ENCODE measurements at regions not wholly inside any gene's neighbourhood (a gene's known extent, or its start where the extent isn't known, plus 50 kb on each side); places are given as distances from the start of the nearest gene placed in this dataset.
A peak's percentile ranks its signal among the peaks of the same experiment; 100 is the strongest.

DNA sequence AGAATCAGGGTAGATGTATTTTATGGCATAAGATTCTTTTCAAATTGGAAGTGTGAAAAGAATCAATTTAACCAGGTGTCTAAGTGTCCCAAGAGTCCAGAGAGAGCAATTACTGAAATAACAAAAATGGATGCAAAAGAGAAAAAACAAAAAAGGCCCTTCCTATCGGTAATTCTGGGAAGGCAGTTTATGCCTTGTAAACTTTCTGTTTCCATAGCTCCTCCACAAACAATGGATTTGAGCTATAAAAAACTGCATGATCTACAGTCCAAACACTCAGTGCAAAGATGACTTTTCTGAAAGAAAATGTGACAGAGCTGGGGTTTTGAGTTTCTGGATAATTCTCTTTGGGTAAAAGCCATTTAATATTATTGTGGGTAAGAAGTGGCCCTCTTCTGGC is 366.1 kb downstream of the EN1 start:
- no peak for DNase-seq (ENCODE audit: low spot score)
- Histone ChIP-seq H3K27ac (replicated peaks; ENCODE audit: low read length) (no peak overlapping the region), H3K9ac (ENCODE audit: low read depth, low read length, poor library complexity) (no peak overlapping the region), H2BK120ac (ENCODE audit: low read depth, low read length) (no peak overlapping the region), H3K4ac (ENCODE audit: low read length) (no peak overlapping the region), H3K23ac (ENCODE audit: low read depth, low read length, poor library complexity) (no peak overlapping the region), H3K4me3 (ENCODE audit: low read length in 2 of 2) (no peak overlapping the region), H3K4me2 (ENCODE audit: insufficient read depth, low read length, poor library complexity, severe bottlenecking) (no peak overlapping the region), H2AK5ac (ENCODE audit: low read depth, low read length) (no peak overlapping the region), H3K27me3 (ENCODE audit: control insufficient read depth in 3 of 3, insufficient read depth in 3 of 3, low read depth in 1 of 3, low read length in 3 of 3) (peaks cover 0 to 47% (median 2%) of the 10 kb centered on the region in 3 experiments), H4K91ac (ENCODE audit: low read depth, low read length, poor library complexity) (no peak overlapping the region), H3K18ac (ENCODE audit: low read length) (no peak overlapping the region), H3K9me3 (replicated peaks in 1 of 2; ENCODE audit: control insufficient read depth in 2 of 2, insufficient read depth in 1 of 2, low read depth in 1 of 2, low read length in 2 of 2) (no peaks in the 10 kb centered on the region), H2BK12ac (ENCODE audit: low read length) (no peak overlapping the region), H3K79me1 (ENCODE audit: low read depth, low read length) (no peaks in the 10 kb centered on the region), H2BK15ac (ENCODE audit: low read length) (no peak overlapping the region), H2BK5ac (ENCODE audit: low read length) (no peak overlapping the region), H3K14ac (ENCODE audit: low read length) (no peak overlapping the region), H4K8ac (ENCODE audit: low read depth, low read length) (no peak overlapping the region), H2AFZ (ENCODE audit: low read length) (no peak overlapping the region), H3K36me3 (replicated peaks in 1 of 2; ENCODE audit: control insufficient read depth in 2 of 2, insufficient read depth in 2 of 2, low read length in 2 of 2) (no peaks in the 10 kb centered on the region), H3K4me1 (ENCODE audit: control insufficient read depth in 2 of 2, insufficient read depth in 1 of 2, low read depth in 1 of 2, low read length in 2 of 2) (peaks cover 0 to 2% of the 10 kb centered on the region in 2 donors)
- no CpG with 5 or more reads among the region's 1 CpG for WGBS, 2 donors (ENCODE audit: extremely low coverage in 2 of 2, insufficient read length in 2 of 2, insufficient replicate concordance in 1 of 2)

GRCh38 chr2:118479020-118479419 is 368.4 kb downstream of the EN1 start:
- H2AFZ ChIP-seq (ENCODE audit: low read length), result no peak overlapping the region
- no peak overlapping the region for H4K91ac ChIP-seq (ENCODE audit: low read depth, low read length, poor library complexity)
- H3K4me3 ChIP-seq (ENCODE audit: low read length in 2 of 2), result no peak overlapping the region
- no peak for DNase-seq (ENCODE audit: low spot score)
- no CpG with 5 or more reads among the region's 5 CpGs for WGBS, 2 donors (ENCODE audit: extremely low coverage in 2 of 2, insufficient read length in 2 of 2, insufficient replicate concordance in 1 of 2)
- H3K23ac ChIP-seq (ENCODE audit: low read depth, low read length, poor library complexity), result no peak overlapping the region
- peaks cover 0 to 62% (median 0%) of the 10 kb centered on the region in 3 experiments for H3K27me3 ChIP-seq (ENCODE audit: control insufficient read depth in 3 of 3, insufficient read depth in 3 of 3, low read depth in 1 of 3, low read length in 3 of 3)
- H3K14ac ChIP-seq (ENCODE audit: low read length), result no peak overlapping the region
- H3K27ac ChIP-seq (replicated peaks; ENCODE audit: low read length), result no peak overlapping the region
- no peak overlapping the region for H2BK120ac ChIP-seq (ENCODE audit: low read depth, low read length)
- H3K18ac ChIP-seq (ENCODE audit: low read length), result no peak overlapping the region
- no peak overlapping the region for H2BK5ac ChIP-seq (ENCODE audit: low read length)
- no peak overlapping the region for H2BK12ac ChIP-seq (ENCODE audit: low read length)
- peaks cover 0 to 9% of the 10 kb centered on the region in 2 donors for H3K4me1 ChIP-seq (ENCODE audit: control insufficient read depth in 2 of 2, insufficient read depth in 1 of 2, low read depth in 1 of 2, low read length in 2 of 2)
- H2BK15ac ChIP-seq (ENCODE audit: low read length), result no peak overlapping the region
- H2AK5ac ChIP-seq (ENCODE audit: low read depth, low read length), result no peak overlapping the region
- H4K8ac ChIP-seq (ENCODE audit: low read depth, low read length), result no peak overlapping the region
- H3K79me1 ChIP-seq (ENCODE audit: low read depth, low read length), result no peaks in the 10 kb centered on the region
- H3K36me3 ChIP-seq (replicated peaks in 1 of 2; ENCODE audit: control insufficient read depth in 2 of 2, insufficient read depth in 2 of 2, low read length in 2 of 2), result no peaks in the 10 kb centered on the region
- H3K9ac ChIP-seq (ENCODE audit: low read depth, low read length, poor library complexity), result no peak overlapping the region
- no peak overlapping the region for H3K4me2 ChIP-seq (ENCODE audit: insufficient read depth, low read length, poor library complexity, severe bottlenecking)
- H3K9me3 ChIP-seq (replicated peaks in 1 of 2; ENCODE audit: control insufficient read depth in 2 of 2, insufficient read depth in 1 of 2, low read depth in 1 of 2, low read length in 2 of 2), result no peaks in the 10 kb centered on the region
- no peak overlapping the region for H3K4ac ChIP-seq (ENCODE audit: low read length)

DNA sequence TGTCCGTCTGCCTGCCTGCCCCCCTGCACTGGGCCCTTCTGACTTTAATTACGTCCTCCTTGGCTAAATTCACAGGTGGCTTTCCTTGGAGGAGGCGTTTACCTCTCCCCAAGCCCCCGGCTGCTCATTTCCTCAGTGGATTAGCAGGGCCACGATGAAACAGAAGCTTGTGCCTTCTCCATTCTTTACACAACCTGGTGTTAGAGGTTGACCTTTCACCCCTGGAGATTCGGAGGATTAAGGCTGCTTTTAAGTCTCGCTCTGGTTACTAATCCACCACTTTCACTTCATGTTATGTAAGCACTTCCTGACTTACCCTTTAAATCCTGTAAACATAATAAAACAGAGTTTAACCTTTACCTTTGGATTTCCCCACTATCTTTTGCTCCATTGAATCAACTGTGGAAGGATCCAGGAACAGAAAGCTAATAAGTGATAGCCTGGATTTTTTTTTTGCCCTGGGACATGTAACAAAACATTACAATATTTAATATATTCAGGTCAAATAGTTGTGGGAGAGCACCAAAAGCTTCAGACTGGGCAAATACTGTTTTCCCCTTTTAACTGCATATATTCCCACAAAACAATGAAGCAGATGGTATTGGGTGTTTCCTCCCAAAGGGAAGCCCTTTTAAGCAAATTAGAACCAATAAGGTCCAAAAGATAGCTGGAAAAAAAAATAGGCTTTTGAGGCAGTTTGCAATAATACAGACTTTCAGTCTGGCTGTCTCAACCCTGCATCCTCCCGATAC is 370.2 kb downstream of the EN1 start:
- no peak overlapping the region for H3K14ac ChIP-seq (ENCODE audit: low read length)
- no peak overlapping the region for H2AK5ac ChIP-seq (ENCODE audit: low read depth, low read length)
- no peak overlapping the region for H2BK15ac ChIP-seq (ENCODE audit: low read length)
- H2BK12ac ChIP-seq (ENCODE audit: low read length), result no peak overlapping the region
- H3K9ac ChIP-seq (ENCODE audit: low read depth, low read length, poor library complexity), result no peak overlapping the region
- no peak overlapping the region for H3K18ac ChIP-seq (ENCODE audit: low read length)
- H3K27me3 ChIP-seq (ENCODE audit: control insufficient read depth in 3 of 3, insufficient read depth in 3 of 3, low read depth in 1 of 3, low read length in 3 of 3), result peaks cover 0 to 61% (median 0%) of the 10 kb centered on the region in 3 experiments
- no peak overlapping the region for H3K23ac ChIP-seq (ENCODE audit: low read depth, low read length, poor library complexity)
- no peaks in the 10 kb centered on the region for H3K36me3 ChIP-seq (replicated peaks in 1 of 2; ENCODE audit: control insufficient read depth in 2 of 2, insufficient read depth in 2 of 2, low read length in 2 of 2)
- no peak overlapping the region for H3K4me3 ChIP-seq (ENCODE audit: low read length in 2 of 2)
- H2AFZ ChIP-seq (ENCODE audit: low read length), result peak overlapping the region; percentile 31
- H3K4me1 ChIP-seq (ENCODE audit: control insufficient read depth in 2 of 2, insufficient read depth in 1 of 2, low read depth in 1 of 2, low read length in 2 of 2), result peaks cover 0 to 12% of the 10 kb centered on the region in 2 donors
- no peak overlapping the region for H4K8ac ChIP-seq (ENCODE audit: low read depth, low read length)
- H3K4me2 ChIP-seq (ENCODE audit: insufficient read depth, low read length, poor library complexity, severe bottlenecking), result no peak overlapping the region
- no peaks in the 10 kb centered on the region for H3K9me3 ChIP-seq (replicated peaks in 1 of 2; ENCODE audit: control insufficient read depth in 2 of 2, insufficient read depth in 1 of 2, low read depth in 1 of 2, low read length in 2 of 2)
- WGBS, 2 donors (ENCODE audit: extremely low coverage in 2 of 2, insufficient read length in 2 of 2, insufficient replicate concordance in 1 of 2), result no CpG with 5 or more reads among the region's 8 CpGs
- H2BK5ac ChIP-seq (ENCODE audit: low read length), result no peak overlapping the region
- no peak overlapping the region for H2BK120ac ChIP-seq (ENCODE audit: low read depth, low read length)
- H4K91ac ChIP-seq (ENCODE audit: low read depth, low read length, poor library complexity), result no peak overlapping the region
- no peaks in the 10 kb centered on the region for H3K79me1 ChIP-seq (ENCODE audit: low read depth, low read length)
- H3K27ac ChIP-seq (replicated peaks; ENCODE audit: low read length), result no peak overlapping the region
- peak; percentile 83 for DNase-seq (ENCODE audit: low spot score)
- no peak overlapping the region for H3K4ac ChIP-seq (ENCODE audit: low read length)

DNA sequence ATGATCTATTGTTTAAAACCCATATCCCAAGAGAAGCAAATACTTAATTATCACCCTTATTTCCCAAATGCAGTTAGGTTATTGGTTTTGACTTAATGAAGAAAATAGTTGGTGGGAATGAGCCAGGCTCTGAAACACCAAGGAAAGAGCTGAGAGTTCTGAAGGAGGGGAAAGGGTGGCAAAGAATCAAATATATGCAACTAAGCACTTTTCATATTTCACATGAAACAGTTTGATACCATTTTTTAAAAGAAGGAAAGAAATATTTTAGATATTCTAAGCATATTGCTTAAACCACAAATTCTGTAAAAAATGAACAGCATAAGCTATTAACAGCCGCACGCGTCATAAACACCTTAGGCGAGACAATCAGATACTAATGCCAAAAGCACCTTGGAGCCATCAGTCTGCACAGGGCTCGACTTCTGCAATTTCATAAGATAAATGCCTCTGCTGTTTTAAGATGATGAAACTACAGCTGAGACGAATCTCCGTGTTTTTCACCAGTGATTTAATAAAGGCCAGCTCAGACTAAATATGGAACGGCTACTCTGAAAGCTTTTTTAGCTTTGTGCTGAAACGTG is 371.7 kb downstream of the EN1 start:
- Histone ChIP-seq H4K91ac (ENCODE audit: low read depth, low read length, poor library complexity) (no peak overlapping the region), H2AK5ac (ENCODE audit: low read depth, low read length) (no peak overlapping the region), H4K8ac (ENCODE audit: low read depth, low read length) (no peak overlapping the region), H2BK5ac (ENCODE audit: low read length) (no peak overlapping the region), H3K36me3 (replicated peaks in 1 of 2; ENCODE audit: control insufficient read depth in 2 of 2, insufficient read depth in 2 of 2, low read length in 2 of 2) (no peaks in the 10 kb centered on the region), H3K27me3 (ENCODE audit: control insufficient read depth in 3 of 3, insufficient read depth in 3 of 3, low read depth in 1 of 3, low read length in 3 of 3) (peaks cover 0 to 53% (median 0%) of the 10 kb centered on the region in 3 experiments), H3K4me3 (ENCODE audit: low read length in 2 of 2) (no peak overlapping the region), H3K9me3 (replicated peaks in 1 of 2; ENCODE audit: control insufficient read depth in 2 of 2, insufficient read depth in 1 of 2, low read depth in 1 of 2, low read length in 2 of 2) (no peaks in the 10 kb centered on the region), H3K18ac (ENCODE audit: low read length) (no peak overlapping the region), H2AFZ (ENCODE audit: low read length) (no peak overlapping the region), H2BK120ac (ENCODE audit: low read depth, low read length) (no peak overlapping the region), H3K79me1 (ENCODE audit: low read depth, low read length) (no peaks in the 10 kb centered on the region), H3K27ac (replicated peaks; ENCODE audit: low read length) (no peak overlapping the region), H3K4ac (ENCODE audit: low read length) (no peak overlapping the region), H3K23ac (ENCODE audit: low read depth, low read length, poor library complexity) (no peak overlapping the region), H3K14ac (ENCODE audit: low read length) (no peak overlapping the region), H3K4me1 (ENCODE audit: control insufficient read depth in 2 of 2, insufficient read depth in 1 of 2, low read depth in 1 of 2, low read length in 2 of 2) (peaks cover 0 to 12% of the 10 kb centered on the region in 2 donors), H3K9ac (ENCODE audit: low read depth, low read length, poor library complexity) (no peak overlapping the region), H2BK15ac (ENCODE audit: low read length) (no peak overlapping the region), H2BK12ac (ENCODE audit: low read length) (no peak overlapping the region), H3K4me2 (ENCODE audit: insufficient read depth, low read length, poor library complexity, severe bottlenecking) (no peak overlapping the region)
- no CpG with 5 or more reads among the region's 9 CpGs for WGBS, 2 donors (ENCODE audit: extremely low coverage in 2 of 2, insufficient read length in 2 of 2, insufficient replicate concordance in 1 of 2)
- no peak for DNase-seq (ENCODE audit: low spot score)
